ENCODE measurements at regions not wholly inside any gene's neighbourhood (a gene's known extent, or its start where the extent isn't known, plus 50 kb on each side); places are given as distances from the start of the nearest gene placed in this dataset.

DNA sequence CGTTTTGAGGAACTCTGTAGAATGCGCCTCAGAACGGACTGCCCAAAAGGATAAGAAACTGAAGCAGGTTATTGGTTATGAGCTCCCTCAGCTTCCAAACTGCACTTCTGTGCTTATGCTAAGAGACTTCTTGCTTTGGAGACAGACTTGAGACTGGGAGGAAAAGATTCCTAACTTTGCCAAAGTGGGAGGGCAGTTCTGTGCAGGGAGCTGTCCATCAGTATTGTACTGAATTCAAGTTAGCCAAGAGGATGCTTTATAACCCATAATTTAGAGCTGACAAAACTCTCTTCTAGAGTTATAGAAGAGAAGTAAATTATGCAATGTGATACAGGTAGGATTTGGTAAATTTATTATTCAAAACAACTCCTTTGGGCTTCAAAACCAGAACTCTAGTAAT is 519.8 kb upstream of the GBE1 start:
- Histone ChIP-seq H3K27me3 (ENCODE audit: control insufficient read depth in 2 of 2, insufficient read depth in 2 of 2, low read length in 2 of 2) (no peaks in the 10 kb centered on the region), H3K27ac (ENCODE audit: extremely low read depth, low read depth, low read length) (no peak overlapping the region), H3K9me1 (ENCODE audit: control insufficient read depth, insufficient read depth, low read length) (no peaks in the 10 kb centered on the region), H3K9me3 (replicated peaks; ENCODE audit: control insufficient read depth, insufficient read depth, low read depth, low read length) (no peaks in the 10 kb centered on the region), H3K79me2 (ENCODE audit: control insufficient read depth, insufficient read depth, low read length) (no peaks in the 10 kb centered on the region), H3K36me3 (ENCODE audit: control insufficient read depth, insufficient read depth, low read length) (no peaks in the 10 kb centered on the region), H4K20me1 (replicated peaks; ENCODE audit: control insufficient read depth, insufficient read depth, low read length) (no peaks in the 10 kb centered on the region), H3K4me1 (replicated peaks in 1 of 2; ENCODE audit: control insufficient read depth in 2 of 2, insufficient read depth in 2 of 2, low read length in 2 of 2) (no peaks in the 10 kb centered on the region), H3K4me2 (ENCODE audit: insufficient read depth, low read length) (no peak overlapping the region), H2AFZ (ENCODE audit: low read depth, low read length) (no peak overlapping the region), H3K4me3 (no peak overlapping the region), H3K9ac (ENCODE audit: insufficient read depth in 1 of 2, low read depth in 2 of 2, low read length in 2 of 2) (no peak overlapping the region)
- FAIRE-seq (no peak), DNase-seq (ENCODE audit: extremely low read depth in 1 of 4, low spot score in 3 of 4) (no peak), ATAC-seq (no peak)
- ChIA-PET CTCF (ENCODE audit: low intra/inter-chr PET ratio) (no interaction called here), POLR2A (no interaction called here)
- intact Hi-C loops (cut with micrococcal nuclease) (no loop called here), in situ Hi-C loops (cut with MboI) (no loop called here)
- WGBS (ENCODE audit: insufficient coverage, low coverage, missing lambda C conversion rate), result 0% methylated on average over 3 of the region's 3 CpGs
- no peak for TF ChIP-seq KHSRP (IDR thresholded peaks at IDR 0.05)
- TF ChIP-seq ZNF253 (CRISPR knock-in tag; conservative IDR thresholded peaks at IDR 0.05), result no peak
- TF ChIP-seq, protein P1, sequence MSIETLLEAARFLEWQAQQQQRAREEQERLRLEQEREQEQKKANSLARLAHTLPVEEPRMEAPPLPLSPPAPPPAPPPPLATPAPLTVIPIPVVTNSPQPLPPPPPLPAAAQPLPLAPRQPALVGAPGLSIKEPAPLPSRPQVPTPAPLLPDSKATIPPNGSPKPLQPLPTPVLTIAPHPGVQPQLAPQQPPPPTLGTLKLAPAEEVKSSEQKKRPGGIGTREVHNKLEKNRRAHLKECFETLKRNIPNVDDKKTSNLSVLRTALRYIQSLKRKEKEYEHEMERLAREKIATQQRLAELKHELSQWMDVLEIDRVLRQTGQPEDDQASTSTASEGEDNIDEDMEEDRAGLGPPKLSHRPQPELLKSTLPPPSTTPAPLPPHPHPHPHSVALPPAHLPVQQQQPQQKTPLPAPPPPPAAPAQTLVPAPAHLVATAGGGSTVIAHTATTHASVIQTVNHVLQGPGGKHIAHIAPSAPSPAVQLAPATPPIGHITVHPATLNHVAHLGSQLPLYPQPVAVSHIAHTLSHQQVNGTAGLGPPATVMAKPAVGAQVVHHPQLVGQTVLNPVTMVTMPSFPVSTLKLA (conservative IDR thresholded peaks at IDR 0.05), result no peak
- no peak for TF ChIP-seq ZBED1 (IDR thresholded peaks at IDR 0.05)
- no peak for TF ChIP-seq MYNN (IDR thresholded peaks at IDR 0.05)
- no peak for TF ChIP-seq MYNN (CRISPR knock-in tag; IDR thresholded peaks at IDR 0.05)
- TF ChIP-seq MEF2A (IDR thresholded peaks at IDR 0.05; ENCODE audit: control insufficient read depth, low read depth, low read length), result no peak
- no peak for TF ChIP-seq RBM34 (IDR thresholded peaks at IDR 0.05; ENCODE audit: borderline replicate concordance, insufficient read depth, low read length)
- TF ChIP-seq GTF2E2 (tag; IDR thresholded peaks at IDR 0.05), result no peak
- no peak for TF ChIP-seq E2F3 (CRISPR knock-in tag; IDR thresholded peaks at IDR 0.05)
- TF ChIP-seq GATA2 (CRISPR knock-in tag; IDR thresholded peaks at IDR 0.05), result no peak
- no peak for TF ChIP-seq HNRNPLL (IDR thresholded peaks at IDR 0.05; ENCODE audit: low read depth, low read length, poor library complexity, severe bottlenecking)
- no TSS peak for BruUV-seq (replicated peaks)
